GM21423 (cell line): ENCODE measurements at regions not wholly inside any gene's neighbourhood (a gene's known extent, or its start where the extent isn't known, plus 50 kb on each side); places are given as distances from the start of the nearest gene placed in this dataset.
"Not testable (repeated sequence)": the region's sequence is repeated elsewhere in the genome, so short reads cannot be mapped to it uniquely, and the experiment has no call there.

Source experiments
- ATAC-seq: cut with Tn5 transposase; IDR thresholded peaks from one replicate; pipeline ENCODE4 v1.9.1; 2021; ENCODE audit warnings: mild to moderate bottlenecking, moderate library complexity; ENCODE audit not compliant: unreplicated experiment

- peak; percentile 40 for ATAC-seq
Measured at GRCh38 chrY:7730071-7730470, 818.5 kb upstream of the AMELY start.

DNA sequence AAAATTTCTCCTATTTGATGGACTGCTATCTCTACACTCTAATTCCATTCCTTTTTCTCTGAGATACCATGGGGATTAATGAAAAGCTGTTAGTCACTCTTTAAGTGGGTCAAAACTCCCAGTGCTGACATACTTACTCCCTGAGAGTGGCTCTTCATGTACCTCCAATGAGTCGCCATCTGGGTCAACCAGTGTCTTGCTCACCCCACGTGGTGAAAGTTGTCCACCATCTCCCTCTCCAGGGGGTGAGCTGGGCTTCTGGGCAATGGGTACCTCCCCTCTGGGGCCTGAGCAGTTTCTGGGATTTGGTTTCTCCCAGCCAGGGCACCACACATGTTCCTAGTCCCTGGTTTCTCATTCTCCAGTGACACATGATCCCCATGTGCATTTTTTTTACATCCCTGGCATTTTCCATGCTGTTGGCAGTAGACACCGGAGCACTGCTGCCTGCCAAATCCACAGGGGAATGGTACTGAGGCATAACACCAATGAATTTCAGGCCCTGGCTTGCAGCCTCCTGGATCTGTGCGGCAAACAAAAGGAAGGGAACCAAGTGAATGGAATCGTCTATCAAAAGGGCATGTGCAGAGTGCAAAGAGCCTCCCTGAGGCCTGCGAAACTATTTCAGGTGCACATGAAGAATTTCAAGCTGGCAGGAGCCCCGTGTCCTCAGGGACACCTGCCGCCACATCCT is 817.9 kb upstream of the AMELY start:
- ATAC-seq: peak; percentile 26

DNA sequence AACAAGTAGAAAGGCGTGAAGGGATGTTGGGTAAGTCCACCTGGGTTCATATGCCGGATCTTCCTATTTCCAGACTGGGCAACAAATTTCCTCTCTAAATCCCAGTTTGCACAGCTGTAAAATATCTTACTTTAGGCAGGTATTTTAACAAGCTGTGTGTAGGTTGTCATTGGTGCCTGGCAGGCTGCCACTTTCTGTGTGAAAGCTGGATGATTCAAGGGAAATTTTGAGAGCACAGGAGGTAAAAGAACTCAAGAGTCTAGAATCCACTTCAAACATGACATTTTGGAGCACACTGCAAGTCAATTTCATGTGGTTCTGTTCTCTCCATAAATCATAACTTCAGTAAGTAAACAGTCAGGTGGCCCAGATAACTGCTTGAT is 817.4 kb upstream of the AMELY start:
- ATAC-seq: no peak

DNA sequence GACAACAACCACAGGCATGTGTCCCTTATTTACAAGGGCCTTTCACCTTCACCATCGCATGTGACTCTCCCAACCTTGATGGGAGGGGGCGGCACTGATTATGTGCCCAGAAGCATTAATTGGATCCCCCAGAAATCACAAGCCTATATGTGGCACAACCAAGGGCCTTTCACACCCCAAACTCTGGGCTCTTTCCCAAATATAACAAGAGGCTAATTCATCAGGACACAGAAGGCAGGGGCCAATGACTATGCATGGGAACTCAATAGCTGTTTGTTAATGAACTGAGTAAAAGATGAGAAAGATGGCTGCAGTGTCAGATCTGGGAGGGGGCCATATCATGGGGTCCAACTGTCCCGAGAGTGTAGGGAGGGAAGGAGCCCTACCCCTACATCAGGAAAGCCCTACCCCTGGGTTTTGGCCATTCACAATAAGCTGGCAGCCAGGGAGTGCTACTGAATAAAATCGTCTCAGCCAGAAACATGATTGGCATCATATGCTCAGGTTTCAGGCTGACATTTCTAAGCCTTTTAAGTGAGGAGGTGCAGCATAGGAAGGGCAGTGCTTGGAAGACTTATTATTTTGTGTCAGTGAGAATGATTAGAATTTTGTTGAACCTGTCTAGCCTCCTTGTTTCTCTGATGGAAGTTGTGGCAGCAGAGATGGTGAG is 814.4 kb upstream of the AMELY start:
- ATAC-seq: no peak

DNA sequence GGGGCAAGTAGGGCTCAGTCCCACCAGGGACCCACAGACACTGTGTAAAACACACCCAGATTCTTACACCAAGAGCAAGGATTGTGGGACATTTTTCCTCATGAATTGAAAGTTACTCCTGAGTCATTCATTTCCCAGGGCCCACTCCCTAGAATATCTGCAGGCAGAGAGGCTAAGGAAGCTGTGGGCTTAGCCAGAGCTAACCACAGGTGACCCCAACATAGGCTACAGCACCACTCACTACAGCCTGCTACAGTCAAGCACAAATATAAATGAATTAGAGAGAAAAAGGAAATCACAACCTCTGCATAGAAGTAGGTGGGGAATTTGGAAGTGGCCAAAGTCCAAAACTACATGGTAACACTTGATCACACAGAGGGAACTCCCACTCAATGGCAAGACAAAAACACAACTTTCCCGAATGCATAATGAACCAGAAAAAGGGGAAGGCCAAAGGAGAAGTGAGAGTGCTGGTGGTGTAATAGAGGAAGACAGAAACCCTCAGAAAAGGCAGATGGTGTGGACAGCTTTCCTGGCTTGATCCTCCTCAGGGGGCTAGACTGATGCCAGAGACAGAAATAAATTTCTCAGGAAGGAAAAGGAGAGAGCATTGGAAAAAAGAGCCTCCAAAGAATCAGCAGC is 812.6 kb upstream of the AMELY start:
- peak; percentile 85 for ATAC-seq

DNA sequence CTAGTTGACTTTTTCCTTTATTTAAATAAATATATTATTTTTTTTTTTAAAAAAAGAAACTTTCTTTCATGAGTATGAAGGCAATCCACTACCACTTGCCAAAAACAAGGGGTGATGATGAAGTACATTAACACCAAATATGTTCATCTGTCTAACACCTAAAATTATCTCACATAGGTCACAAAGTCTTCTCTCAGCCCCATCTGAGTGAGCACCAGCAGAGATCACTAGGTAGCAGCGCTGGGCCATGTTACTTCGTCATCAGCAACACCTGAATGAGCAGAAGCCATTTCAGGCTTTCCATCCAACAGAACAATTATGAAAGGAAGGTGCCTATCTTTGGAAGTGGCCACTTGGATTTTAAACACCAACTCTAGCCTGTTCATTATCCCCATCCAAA is 811.6 kb upstream of the AMELY start:
- ATAC-seq: no peak

GRCh38 chrY:7722566-7722965 is 811.0 kb upstream of the AMELY start:
- peak; percentile 42 for ATAC-seq

GRCh38 chrY:7720974-7721373 is 809.4 kb upstream of the AMELY start:
- no peak for ATAC-seq

DNA sequence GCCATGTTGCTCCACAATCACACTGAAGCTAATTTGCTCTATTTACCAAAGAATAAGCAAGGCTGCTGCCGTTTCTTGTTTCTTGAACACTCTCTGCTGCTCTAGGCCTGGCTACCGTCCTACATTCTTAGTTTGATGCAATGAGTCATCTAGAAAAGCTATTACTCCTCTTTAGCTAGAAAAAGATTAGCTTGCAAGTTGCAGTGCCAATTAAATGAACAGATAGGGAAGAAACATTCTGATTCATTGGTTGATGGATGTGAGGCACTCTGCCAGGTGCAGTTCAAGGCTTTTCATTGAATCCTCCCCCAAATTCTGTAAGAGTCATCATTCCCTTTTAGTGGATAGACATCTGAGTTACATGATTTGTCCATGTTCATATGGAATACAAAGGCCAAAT is 807.7 kb upstream of the AMELY start:
- no peak for ATAC-seq

DNA sequence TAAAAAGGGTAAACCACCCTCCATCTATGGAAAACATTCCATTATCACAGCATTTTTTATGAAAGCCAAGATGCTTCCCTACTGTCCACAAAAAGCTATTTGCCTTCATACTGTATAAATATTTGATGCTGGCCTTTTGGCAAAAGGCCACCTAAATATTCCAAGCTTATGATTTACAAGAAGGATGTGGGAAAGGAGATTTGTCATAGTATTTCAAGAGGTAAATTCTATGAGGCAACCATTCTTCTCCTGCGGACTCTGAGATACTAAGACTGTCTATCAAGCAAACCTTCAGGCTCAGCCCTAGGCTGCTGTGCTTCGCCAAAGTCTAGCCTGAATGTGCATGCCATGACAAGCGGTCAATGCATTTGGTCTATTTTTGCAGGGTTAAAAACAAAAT is 807.1 kb upstream of the AMELY start:
- ATAC-seq: no peak

- no peak for ATAC-seq
Measured at GRCh38 chrY:7718126-7718525, 806.6 kb upstream of the AMELY start.

DNA sequence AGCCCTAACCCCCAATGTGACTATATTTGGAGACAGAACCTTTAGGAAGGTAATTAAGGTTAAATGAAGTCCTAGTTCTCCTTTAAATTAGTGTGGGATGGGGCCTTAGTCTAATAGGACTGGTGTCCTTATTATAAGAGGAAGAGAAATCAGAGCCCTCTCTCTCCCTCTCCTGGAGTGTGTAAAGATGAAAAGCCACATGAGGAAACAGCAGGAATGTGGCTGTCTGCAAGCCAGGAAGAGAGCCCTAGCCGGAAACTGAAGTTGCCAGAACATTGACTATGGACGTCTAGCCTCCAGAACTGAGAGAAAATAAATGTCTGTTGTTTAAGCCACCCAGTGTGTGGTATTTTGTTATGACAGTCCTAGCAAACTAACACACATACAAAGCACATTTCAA is 802.9 kb upstream of the AMELY start:
- ATAC-seq: no peak

DNA sequence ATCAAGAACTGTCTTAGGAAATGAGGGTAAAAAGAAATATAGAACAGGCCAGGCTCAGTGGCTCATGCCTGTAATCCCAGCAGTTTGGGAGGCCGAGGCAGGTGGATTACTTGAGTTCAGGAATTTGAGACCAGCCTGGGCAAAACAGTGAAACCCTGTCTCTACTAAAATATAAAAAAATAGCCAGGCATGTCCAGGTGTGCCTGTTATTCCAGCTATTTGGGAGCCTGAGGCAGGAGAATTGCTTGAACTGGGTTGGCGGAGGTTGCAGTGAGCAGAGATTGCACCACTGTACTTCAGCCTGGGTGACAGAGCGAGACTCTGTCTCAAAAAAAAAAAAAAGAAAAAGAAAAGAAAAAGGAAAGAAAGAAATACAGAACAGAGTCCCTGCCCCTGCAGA is 802.2 kb upstream of the AMELY start:
- ATAC-seq: not testable (repeated sequence)

GRCh38 chrY:7712289-7712688 is 800.7 kb upstream of the AMELY start:
- ATAC-seq: no peak

- ATAC-seq: no peak
Measured at GRCh38 chrY:7703578-7704140, 792.1 kb upstream of the AMELY start.

DNA sequence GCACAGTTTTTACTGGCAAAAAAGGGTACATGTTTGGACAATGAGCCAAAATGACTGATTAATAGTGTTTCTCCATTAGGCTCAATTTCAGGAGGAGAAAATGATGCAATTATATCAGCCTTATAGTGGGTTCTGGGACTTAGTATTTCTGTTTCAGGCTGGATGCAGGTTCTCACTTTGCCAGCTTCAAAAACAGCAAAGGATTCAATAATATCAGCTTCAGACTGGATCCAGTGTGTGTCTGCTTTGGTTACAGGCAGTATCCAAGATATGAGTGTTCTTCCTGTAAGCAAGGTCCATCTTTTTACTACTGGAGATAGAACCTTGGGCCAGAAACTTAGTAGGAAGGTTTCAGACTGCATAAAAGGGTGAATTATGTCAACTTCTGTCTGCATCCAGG is 790.9 kb upstream of the AMELY start:
- ATAC-seq: no peak

- no peak for ATAC-seq
Measured at GRCh38 chrY:7701676-7702075, 790.1 kb upstream of the AMELY start.

DNA sequence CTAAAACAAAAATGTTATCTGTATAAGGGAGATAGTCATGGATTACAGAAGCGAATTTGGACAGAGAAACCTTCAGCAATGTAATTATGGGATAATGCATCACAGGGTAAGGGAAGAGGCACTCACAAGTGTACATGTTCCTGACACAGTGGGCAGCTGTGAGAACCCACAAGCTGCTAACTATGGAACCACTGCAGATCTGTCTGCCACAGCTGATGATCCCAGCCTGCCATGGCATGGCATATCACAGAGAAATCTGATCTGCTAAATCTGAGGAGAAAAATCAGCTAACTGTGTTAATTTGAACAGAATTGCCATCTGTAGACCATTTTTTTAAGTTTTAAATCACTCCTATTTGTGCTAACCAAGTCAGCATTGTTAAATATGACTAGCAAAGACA is 786.0 kb upstream of the AMELY start:
- ATAC-seq: no peak

DNA sequence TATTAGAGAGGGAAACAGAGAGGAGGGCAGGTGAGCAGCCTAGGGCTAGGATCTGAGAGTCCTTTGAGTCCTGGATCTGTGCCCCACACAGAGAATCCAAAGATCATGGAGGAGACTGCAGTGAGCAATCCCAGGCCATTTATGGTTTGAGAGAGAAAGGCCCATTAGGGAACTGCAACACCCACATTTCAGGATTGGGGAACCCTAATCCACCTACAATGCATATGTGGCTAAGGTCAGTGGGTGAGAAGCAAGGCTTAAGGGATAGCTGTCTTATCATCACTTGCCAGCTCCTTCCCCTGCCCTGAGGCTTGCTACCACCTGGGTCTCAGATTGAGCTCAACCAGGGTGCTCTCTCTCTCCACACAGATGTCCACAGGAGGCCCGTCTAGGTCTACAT is 781.1 kb upstream of the AMELY start:
- ATAC-seq: no peak

DNA sequence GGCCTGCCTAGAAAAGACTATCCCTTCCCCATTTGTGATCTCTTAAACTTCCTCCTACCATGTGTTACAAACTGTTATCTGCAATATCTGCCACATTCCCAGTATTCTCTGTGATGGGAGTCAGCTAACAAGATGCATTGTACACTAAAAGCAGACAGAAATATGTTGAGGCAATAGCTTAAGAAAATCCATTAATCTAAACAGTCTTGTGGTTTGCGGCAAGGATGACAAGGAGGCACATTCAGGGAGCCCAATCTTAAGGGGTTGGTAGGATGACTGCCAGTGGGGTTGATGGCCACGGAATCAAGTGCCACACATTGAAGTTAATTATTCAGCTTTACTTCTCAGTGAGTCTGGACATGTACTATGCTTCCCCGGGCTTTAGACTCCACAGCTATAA is 775.5 kb upstream of the AMELY start:
- ATAC-seq: no peak

DNA sequence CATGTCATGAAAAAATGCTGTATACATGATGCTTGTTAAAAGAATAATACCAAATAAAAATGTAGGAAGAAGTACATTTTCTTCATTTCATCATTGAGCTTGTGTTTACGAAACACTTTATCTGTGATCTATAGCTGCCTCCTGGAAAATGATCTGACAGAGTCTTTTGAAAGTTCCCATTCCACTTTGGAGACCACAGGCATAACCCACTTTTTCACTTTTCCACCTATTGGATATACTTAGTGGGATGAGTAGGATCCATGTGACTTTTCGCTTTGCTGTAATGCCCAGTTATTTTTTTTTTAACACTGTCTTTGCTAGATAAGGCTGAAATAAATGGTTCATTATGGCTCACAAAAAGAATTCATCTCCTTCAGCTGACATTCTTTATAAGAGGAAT is 773.0 kb upstream of the AMELY start:
- no peak for ATAC-seq

DNA sequence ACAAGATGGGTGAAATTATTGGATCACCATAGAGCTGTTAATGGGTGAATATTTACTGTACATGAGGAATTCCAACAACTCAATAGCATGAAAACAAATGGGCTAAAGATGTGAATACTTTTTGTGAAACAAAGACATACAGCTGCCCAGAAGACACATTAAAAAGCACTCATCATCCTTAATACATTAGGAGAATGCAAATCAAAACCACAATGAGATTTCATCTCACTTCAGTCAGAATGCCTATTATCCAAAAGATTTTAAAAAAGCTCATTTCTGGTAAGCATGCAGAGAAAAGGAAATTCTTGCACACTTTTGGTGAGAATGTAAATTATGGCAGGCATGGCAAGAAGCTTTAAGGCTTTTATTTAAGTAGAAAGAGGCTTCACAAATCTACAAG is 770.8 kb upstream of the AMELY start:
- ATAC-seq: no peak
